ENCODE measurements at regions not wholly inside any gene's neighbourhood (a gene's known extent, or its start where the extent isn't known, plus 50 kb on each side); places are given as distances from the start of the nearest gene placed in this dataset.

DNA sequence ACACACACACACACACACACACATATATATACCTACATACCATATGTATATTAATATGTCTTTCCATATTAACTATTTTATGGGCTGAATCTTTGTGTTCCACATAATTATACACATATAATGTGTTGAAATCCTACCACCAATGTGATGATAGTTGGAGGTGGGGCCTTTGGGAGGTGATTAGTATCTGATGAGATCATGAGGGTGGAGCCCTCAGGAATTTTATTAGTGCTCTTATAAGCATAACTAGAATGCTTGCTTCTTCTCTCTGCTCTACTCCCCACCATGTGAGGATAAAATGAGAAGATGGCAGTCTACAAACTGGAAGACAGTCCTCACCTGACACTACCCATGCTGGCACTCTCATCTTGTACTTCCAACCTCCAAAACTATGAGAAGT lies 1193.5 kb upstream of the FLRT2 start:
- TF ChIP-seq, protein P1, sequence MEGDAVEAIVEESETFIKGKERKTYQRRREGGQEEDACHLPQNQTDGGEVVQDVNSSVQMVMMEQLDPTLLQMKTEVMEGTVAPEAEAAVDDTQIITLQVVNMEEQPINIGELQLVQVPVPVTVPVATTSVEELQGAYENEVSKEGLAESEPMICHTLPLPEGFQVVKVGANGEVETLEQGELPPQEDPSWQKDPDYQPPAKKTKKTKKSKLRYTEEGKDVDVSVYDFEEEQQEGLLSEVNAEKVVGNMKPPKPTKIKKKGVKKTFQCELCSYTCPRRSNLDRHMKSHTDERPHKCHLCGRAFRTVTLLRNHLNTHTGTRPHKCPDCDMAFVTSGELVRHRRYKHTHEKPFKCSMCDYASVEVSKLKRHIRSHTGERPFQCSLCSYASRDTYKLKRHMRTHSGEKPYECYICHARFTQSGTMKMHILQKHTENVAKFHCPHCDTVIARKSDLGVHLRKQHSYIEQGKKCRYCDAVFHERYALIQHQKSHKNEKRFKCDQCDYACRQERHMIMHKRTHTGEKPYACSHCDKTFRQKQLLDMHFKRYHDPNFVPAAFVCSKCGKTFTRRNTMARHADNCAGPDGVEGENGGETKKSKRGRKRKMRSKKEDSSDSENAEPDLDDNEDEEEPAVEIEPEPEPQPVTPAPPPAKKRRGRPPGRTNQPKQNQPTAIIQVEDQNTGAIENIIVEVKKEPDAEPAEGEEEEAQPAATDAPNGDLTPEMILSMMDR (IDR thresholded peaks at IDR 0.05), result no peak
- TF ChIP-seq POLR2A (IDR thresholded peaks at IDR 0.05), result no peak
